Brain microvascular endothelial cell (primary cell): ENCODE measurements at regions not wholly inside any gene's neighbourhood (a gene's known extent, or its start where the extent isn't known, plus 50 kb on each side); places are given as distances from the start of the nearest gene placed in this dataset.

ENCODE experiments used
- DNase-seq: peaks from one replicate; pipeline ENCODE4 v3.0.0-alpha.2; 2020
- H3K27ac ChIP-seq: fragments of 250-450 bp; sonication (Bioruptor Pico); 2 replicates; pipeline ENCODE4 v1.5.1; 2020; ENCODE audit warnings: mild to moderate bottlenecking, moderate library complexity
- H3K27me3 ChIP-seq: fragments of 250-450 bp; sonication (Bioruptor Pico); replicated peaks from 2 replicates; pipeline ENCODE4 v1.5.1; 2020; ENCODE audit warnings: mild to moderate bottlenecking
- H3K36me3 ChIP-seq: fragments of 250-450 bp; sonication (Bioruptor Pico); replicated peaks from 2 replicates; pipeline ENCODE4 v1.5.1; 2020; ENCODE audit warnings: mild to moderate bottlenecking
- H3K4me3 ChIP-seq: 2 replicates; pipeline ENCODE4 v1.5.1; 2011; ENCODE audit warnings: low read depth, mild to moderate bottlenecking, control low read depth, low read length, moderate library complexity
- in situ Hi-C: cut with HindIII; loops from 2 replicates; pipeline ENCODE4 v1.10.0; 2017; ENCODE audit warnings: low sequenced_read_pairs, low pct_ligation_motif_present
- TF ChIP-seq, protein P1 (sequence below): IDR thresholded peaks from 2 replicates; pipeline ENCODE4 v1.5.1; 2011; ENCODE audit warnings: low read depth, mild to moderate bottlenecking, moderate library complexity, low read length, control low read depth, inconsistent platforms; ENCODE audit errors: missing control alignments

DNA sequence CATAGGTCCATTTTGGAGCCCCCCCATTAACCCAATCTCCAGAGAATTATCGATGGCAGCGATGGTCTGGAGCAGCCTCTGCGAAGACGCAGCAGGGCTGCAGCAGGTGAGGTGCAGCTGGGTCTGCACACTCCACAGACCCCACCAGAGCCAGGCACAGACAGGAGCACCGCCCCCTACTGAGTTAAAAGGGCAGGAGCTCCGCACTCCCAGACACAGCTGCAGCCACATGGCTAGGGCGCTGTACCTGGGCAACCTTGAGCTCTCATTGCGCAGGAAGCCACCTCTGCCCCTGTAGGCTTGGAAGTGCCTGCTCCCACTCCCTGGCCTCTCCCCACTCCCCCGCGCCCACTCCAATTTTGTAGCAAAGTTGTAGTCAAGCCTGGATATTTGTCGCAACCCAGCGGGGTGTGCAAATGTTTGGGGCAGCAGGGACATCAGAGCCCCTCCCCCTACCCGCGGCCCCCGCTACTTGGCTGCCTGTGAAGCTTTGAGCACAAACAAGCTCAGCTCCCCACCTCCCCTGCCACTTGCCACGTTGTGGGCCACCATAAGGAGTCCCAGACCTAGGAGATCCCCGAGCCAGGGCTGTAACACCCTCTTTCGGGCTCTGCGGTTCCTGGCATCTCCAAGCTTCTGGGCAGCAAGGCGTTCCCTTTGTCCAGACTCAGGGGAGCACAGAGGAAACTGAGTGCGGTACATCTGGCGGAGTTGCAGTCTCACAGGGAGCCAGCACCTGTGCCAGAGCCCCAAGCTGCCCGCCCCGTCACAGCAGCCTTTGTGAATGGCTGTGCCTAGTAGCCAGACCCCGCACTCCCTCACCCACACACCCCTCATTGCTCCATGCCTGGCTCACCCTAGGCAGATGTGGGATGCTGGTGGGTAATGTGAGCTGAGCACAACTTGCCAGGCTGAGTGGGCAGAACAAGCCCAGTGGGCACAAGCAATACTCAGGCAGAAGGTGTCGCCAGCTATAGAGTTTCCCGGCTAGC lies 949.7 kb upstream of the SLITRK1 start:
- no peak for DNase-seq
- TF ChIP-seq, protein P1, sequence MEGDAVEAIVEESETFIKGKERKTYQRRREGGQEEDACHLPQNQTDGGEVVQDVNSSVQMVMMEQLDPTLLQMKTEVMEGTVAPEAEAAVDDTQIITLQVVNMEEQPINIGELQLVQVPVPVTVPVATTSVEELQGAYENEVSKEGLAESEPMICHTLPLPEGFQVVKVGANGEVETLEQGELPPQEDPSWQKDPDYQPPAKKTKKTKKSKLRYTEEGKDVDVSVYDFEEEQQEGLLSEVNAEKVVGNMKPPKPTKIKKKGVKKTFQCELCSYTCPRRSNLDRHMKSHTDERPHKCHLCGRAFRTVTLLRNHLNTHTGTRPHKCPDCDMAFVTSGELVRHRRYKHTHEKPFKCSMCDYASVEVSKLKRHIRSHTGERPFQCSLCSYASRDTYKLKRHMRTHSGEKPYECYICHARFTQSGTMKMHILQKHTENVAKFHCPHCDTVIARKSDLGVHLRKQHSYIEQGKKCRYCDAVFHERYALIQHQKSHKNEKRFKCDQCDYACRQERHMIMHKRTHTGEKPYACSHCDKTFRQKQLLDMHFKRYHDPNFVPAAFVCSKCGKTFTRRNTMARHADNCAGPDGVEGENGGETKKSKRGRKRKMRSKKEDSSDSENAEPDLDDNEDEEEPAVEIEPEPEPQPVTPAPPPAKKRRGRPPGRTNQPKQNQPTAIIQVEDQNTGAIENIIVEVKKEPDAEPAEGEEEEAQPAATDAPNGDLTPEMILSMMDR: no peak
- Histone ChIP-seq H3K4me3 (no peak overlapping the region), H3K27me3 (no peaks in the 10 kb centered on the region), H3K36me3 (no peaks in the 10 kb centered on the region), H3K27ac (no peak overlapping the region)
- in situ Hi-C loops: no loop called here

DNA sequence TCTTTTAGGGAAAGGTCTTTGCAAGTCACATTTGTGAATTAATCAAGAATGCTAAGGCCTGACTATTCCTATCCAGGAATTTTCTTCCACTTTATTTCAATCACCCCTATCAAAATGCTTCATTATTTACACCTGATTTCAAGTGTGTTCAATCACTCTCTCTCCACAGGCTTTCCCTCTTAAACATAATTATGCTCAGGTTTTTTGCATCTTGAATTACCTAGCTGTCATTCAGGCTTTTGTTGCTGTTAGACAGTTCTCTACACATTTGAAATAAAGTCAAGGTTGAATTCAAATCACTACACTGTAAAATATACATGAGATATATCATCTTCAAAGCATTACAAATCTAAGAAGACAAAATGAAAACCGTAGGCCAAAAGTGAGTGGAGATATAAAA lies 941.3 kb upstream of the SLITRK1 start:
- H3K27ac ChIP-seq: no peak overlapping the region
- no peaks in the 10 kb centered on the region for H3K27me3 ChIP-seq
- no peak for DNase-seq
- H3K4me3 ChIP-seq: no peak overlapping the region
- H3K36me3 ChIP-seq: no peaks in the 10 kb centered on the region
- in situ Hi-C loops: no loop called here
- TF ChIP-seq, protein P1: no peak

DNA sequence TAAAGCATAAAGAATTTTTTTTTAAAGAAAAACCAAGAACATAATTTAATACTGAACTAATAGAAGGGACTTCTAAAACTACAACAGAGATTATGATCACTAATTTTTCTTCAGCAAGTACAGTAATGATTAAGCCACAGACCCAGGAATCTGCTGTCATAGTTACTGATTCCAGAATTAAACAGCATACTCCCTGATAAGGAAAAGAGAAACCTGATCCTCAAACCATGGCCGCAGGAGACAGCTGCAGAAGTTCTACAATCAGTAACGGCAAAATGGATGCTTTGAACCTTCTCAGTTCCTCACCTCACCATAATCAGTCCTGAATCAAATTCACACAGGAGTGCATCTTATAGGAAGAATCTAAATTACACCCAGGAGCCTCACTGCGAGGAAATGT lies 939.0 kb upstream of the SLITRK1 start:
- in situ Hi-C loops: no loop called here
- Histone ChIP-seq H3K27me3 (no peaks in the 10 kb centered on the region), H3K4me3 (no peak overlapping the region), H3K36me3 (no peaks in the 10 kb centered on the region), H3K27ac (no peak overlapping the region)
- TF ChIP-seq, protein P1: no peak
- no peak for DNase-seq

DNA sequence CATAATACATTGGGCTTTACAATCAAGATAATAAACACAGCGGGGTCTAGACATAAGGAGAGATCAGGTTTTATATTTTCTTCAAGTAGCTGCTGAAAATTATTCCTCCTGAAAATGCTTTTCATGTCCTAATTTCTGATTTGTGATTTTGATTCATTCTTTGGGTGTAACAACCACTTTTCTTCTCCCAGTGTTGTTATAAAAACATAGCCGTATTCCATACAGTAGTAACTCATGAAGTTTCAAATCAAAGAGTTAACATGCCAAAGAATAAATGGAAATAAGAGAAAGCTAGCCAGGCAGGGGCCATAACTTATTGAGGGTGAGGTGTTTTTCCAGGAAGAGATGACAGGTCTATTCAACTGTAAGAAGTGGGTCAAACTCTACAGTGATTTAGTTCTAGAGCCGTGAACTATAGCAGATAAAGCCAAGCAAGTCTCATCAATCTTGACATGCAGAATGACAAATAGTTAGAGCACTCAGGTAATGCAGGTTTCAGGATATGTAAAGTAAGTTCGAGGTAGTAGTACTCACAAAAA lies 934.4 kb upstream of the SLITRK1 start:
- Histone ChIP-seq H3K27ac (no peak overlapping the region), H3K4me3 (no peak overlapping the region), H3K36me3 (no peaks in the 10 kb centered on the region), H3K27me3 (no peaks in the 10 kb centered on the region)
- TF ChIP-seq, protein P1: no peak
- in situ Hi-C loops: no loop called here
- no peak for DNase-seq

DNA sequence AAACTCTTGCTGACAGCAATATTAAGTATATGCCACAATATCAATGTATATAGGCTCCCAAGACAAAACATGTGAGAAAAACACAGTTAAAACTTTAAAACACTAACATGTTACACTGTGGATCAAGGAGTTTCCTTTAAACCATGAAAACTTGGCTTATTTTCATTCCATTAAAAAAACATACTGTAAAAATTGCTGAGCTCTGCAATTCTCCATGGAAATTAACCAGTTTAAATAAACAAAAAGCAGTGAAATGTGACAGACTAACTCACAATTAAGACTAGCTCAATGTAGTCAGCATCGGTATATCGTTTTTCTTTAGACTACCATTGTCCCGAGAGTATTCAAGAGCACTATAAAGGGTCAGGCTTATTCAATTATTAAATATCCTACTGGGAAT lies 930.5 kb upstream of the SLITRK1 start:
- TF ChIP-seq, protein P1: no peak
- in situ Hi-C loops: no loop called here
- no peak for DNase-seq
- Histone ChIP-seq H3K36me3 (no peaks in the 10 kb centered on the region), H3K27ac (no peak overlapping the region), H3K4me3 (no peak overlapping the region), H3K27me3 (no peaks in the 10 kb centered on the region)
